ENCODE measurements at regions not wholly inside any gene's neighbourhood (a gene's known extent, or its start where the extent isn't known, plus 50 kb on each side); places are given as distances from the start of the nearest gene placed in this dataset.

DNA sequence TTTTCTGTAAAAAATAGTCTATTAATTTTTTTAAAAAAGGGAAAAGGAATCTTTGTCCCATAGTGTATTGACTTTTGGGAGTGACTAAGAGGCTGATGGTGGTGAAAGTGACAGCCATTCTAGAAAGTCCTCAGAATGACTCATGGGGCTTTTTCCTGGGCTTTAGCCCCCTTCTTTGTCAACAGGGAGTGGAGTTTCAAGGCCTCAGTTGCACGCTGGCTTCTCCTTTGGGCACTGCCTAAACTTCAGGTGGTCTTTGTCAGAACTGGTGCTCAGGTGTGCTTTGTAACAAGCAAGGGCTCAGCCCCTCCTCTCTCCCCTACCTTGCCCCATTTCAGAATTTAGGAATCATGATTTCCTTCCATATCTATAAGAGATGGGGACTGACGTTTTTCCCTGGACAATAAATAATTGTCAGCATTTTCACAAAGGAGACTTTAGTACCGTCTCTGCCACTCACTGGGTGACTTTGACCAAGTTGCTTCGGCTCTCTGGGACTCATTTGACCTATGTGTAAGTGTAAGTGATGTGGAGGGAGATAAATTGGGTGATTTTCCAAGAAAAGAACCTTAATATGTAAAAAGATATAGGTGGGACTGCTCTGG lies 61.2 kb upstream of the IGFBP2 start:
- Histone ChIP-seq H3K27me3 (replicated peaks) (no peaks in the 10 kb centered on the region), H3K27ac (no peak overlapping the region), H3K4me3 (ENCODE audit: low read depth, low read length) (no peak overlapping the region), H3K36me3 (replicated peaks) (no peaks in the 10 kb centered on the region)
- in situ Hi-C loops (cut with HindIII; ENCODE audit: low pct_ligation_motif_present, low sequenced_read_pairs) = no loop called here
- TF ChIP-seq, protein P1, sequence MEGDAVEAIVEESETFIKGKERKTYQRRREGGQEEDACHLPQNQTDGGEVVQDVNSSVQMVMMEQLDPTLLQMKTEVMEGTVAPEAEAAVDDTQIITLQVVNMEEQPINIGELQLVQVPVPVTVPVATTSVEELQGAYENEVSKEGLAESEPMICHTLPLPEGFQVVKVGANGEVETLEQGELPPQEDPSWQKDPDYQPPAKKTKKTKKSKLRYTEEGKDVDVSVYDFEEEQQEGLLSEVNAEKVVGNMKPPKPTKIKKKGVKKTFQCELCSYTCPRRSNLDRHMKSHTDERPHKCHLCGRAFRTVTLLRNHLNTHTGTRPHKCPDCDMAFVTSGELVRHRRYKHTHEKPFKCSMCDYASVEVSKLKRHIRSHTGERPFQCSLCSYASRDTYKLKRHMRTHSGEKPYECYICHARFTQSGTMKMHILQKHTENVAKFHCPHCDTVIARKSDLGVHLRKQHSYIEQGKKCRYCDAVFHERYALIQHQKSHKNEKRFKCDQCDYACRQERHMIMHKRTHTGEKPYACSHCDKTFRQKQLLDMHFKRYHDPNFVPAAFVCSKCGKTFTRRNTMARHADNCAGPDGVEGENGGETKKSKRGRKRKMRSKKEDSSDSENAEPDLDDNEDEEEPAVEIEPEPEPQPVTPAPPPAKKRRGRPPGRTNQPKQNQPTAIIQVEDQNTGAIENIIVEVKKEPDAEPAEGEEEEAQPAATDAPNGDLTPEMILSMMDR (IDR thresholded peaks at IDR 0.05; ENCODE audit: low read depth, low read length, missing control alignments) = no peak
- DNase-seq = no peak

DNA sequence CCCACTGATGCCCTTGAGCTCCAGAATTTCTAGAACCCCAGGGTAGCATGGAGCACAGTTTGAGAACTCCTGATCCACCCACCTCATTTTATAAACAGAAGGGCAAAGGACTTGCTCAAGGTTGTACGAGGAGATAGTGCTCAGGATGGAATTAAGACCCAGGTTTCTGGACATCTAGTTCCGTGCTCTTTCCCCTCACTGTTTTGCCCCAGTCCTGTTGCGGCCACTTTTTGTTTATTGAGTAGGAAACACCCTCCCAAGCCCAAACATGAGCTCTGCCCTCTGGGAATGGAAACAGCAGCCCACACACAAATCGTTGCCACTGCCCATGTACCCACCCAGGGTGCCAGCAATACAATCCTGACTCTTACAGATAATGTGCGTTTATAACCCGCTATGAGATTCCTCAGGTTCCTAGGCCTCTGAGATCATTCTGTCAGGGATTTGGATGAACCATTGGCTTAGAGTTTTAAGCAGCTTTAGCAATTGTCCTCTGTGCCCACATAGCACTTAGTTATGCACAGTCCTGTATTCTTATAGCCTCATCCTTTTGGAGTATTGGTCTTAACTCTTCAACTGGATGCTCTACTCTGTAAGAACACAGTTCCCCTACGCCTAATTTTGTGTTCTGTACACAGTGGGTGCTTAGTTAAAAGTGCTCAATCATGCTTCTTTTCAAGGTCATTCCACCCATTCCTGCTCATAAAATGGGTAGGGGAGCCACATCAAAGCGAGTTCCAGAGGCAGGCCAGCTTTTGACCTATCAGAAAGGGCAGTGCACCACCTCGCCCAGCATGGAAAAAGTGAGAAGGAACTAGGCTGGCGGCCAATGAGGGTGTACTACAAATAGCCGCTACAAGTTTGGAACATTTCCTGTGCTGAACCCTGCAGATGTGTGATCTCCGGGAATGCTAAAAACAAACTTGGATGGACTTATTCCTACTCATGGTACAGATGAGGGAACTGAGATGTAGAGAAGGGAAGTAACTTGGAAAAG lies 60.3 kb upstream of the IGFBP2 start:
- no peaks in the 10 kb centered on the region for H3K36me3 ChIP-seq (replicated peaks)
- H3K27ac ChIP-seq = no peak overlapping the region
- in situ Hi-C loops (cut with HindIII; ENCODE audit: low pct_ligation_motif_present, low sequenced_read_pairs) = no loop called here
- H3K27me3 ChIP-seq (replicated peaks) = no peaks in the 10 kb centered on the region
- TF ChIP-seq, protein P1 (IDR thresholded peaks at IDR 0.05; ENCODE audit: low read depth, low read length, missing control alignments) = no peak
- H3K4me3 ChIP-seq (ENCODE audit: low read depth, low read length) = no peak overlapping the region
- DNase-seq = no peak

DNA sequence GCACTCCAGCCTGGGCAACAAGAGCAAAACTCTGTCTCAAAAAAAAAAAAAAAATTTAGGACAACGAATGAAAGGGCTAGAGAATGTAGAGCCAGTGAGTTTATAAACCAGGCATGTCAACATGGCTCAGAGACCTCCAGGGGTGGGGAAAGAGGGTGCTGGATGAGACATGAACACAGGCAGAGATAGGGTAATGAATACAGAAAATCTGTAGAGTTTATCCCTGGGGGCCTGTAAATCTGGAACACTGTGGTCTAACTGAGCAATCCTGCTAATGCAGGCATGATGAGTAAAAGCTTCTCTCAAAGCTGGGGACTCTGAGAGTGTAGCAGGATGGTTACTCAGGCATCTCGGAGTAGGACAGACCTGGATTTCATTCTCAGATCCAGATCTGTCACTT lies 59.2 kb upstream of the IGFBP2 start:
- in situ Hi-C loops (cut with HindIII; ENCODE audit: low pct_ligation_motif_present, low sequenced_read_pairs) = no loop called here
- H3K36me3 ChIP-seq (replicated peaks) = no peaks in the 10 kb centered on the region
- H3K4me3 ChIP-seq (ENCODE audit: low read depth, low read length) = no peak overlapping the region
- no peak overlapping the region for H3K27ac ChIP-seq
- TF ChIP-seq, protein P1 (IDR thresholded peaks at IDR 0.05; ENCODE audit: low read depth, low read length, missing control alignments) = no peak
- H3K27me3 ChIP-seq (replicated peaks) = no peaks in the 10 kb centered on the region
- DNase-seq = peak; percentile 44

DNA sequence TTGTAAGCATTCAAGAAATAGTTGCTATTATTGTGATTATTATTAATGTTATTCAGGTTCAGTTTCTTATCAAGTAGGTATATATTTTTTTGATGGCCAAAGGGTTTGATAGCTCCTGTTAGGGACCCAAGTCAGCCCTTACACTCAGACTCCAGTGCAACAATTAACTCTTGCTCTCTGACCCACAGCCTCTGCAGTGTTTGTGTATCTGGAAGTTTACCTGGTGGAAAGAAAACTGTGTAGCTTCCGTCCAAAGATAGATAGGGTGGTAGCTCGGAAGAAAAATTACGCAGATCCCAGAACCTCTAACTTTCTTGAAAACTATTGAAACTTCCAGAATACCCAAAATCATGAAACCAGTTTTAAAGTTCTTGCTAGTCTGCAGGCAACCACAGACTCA lies 58.6 kb upstream of the IGFBP2 start:
- TF ChIP-seq, protein P1 (IDR thresholded peaks at IDR 0.05; ENCODE audit: low read depth, low read length, missing control alignments) = no peak
- Histone ChIP-seq H3K4me3 (ENCODE audit: low read depth, low read length) (no peak overlapping the region), H3K27ac (no peak overlapping the region), H3K27me3 (replicated peaks) (no peaks in the 10 kb centered on the region), H3K36me3 (replicated peaks) (no peaks in the 10 kb centered on the region)
- in situ Hi-C loops (cut with HindIII; ENCODE audit: low pct_ligation_motif_present, low sequenced_read_pairs) = no loop called here
- no peak for DNase-seq

DNA sequence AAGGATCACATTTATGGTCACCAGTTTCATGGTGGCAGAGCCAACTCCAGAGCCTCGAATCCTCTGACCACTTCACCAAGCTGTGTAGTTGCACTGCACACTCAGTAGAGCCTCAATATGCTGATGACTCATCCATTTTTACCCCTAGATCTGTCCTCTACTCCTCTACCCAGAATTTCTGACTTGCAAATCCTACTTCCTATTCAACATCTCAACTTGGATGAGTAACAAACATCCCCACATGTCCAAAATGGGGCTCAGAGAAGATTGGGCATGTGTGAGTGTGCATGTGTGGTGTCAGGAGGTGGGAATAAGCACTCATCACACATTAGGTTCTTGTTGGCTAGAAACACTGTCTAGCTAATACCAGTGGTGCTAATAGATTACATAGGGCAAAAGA lies 57.8 kb upstream of the IGFBP2 start:
- no peaks in the 10 kb centered on the region for H3K27me3 ChIP-seq (replicated peaks)
- no peak overlapping the region for H3K27ac ChIP-seq
- DNase-seq = no peak
- in situ Hi-C loops (cut with HindIII; ENCODE audit: low pct_ligation_motif_present, low sequenced_read_pairs) = no loop called here
- H3K4me3 ChIP-seq (ENCODE audit: low read depth, low read length) = no peak overlapping the region
- TF ChIP-seq, protein P1 (IDR thresholded peaks at IDR 0.05; ENCODE audit: low read depth, low read length, missing control alignments) = no peak
- no peaks in the 10 kb centered on the region for H3K36me3 ChIP-seq (replicated peaks)
